ENCODE measurements at regions not wholly inside any gene's neighbourhood (a gene's known extent, or its start where the extent isn't known, plus 50 kb on each side); places are given as distances from the start of the nearest gene placed in this dataset.
"Not testable (repeated sequence)": the region's sequence is repeated elsewhere in the genome, so short reads cannot be mapped to it uniquely, and the experiment has no call there.

- no peak for DNase-seq (ENCODE audit: low spot score)
These were observed 224.7 kb downstream of the CAAP1 start for GRCh38 chr9:26667882-26668281.

- no peak for DNase-seq (ENCODE audit: low spot score)
These were observed 226.9 kb downstream of the CAAP1 start for GRCh38 chr9:26665666-26666065.

- not testable (repeated sequence) for DNase-seq (ENCODE audit: low spot score)
These were observed 228.4 kb downstream of the CAAP1 start for GRCh38 chr9:26664087-26664773.

- DNase-seq (ENCODE audit: low spot score): no peak
These were observed 230.1 kb downstream of the CAAP1 start for GRCh38 chr9:26662476-26662875.

GRCh38 chr9:26658476-26658875 lies 234.1 kb downstream of the CAAP1 start:
- DNase-seq (ENCODE audit: low spot score): no peak

- peak; percentile 21 for DNase-seq (ENCODE audit: low spot score)
These were observed 234.6 kb downstream of the CAAP1 start for GRCh38 chr9:26657958-26658357.

GRCh38 chr9:26656003-26656870 lies 236.4 kb downstream of the CAAP1 start:
- DNase-seq (ENCODE audit: low spot score): peak; percentile 33

GRCh38 chr9:26655166-26655565 lies 237.4 kb downstream of the CAAP1 start:
- no peak for DNase-seq (ENCODE audit: low spot score)

- DNase-seq (ENCODE audit: low spot score): no peak
These were observed 242.3 kb downstream of the CAAP1 start for GRCh38 chr9:26650325-26650724.

GRCh38 chr9:26643826-26644225 lies 248.8 kb downstream of the CAAP1 start:
- DNase-seq (ENCODE audit: low spot score): no peak

GRCh38 chr9:26639761-26640160 lies 252.8 kb downstream of the CAAP1 start:
- no peak for DNase-seq (ENCODE audit: low spot score)

- no peak for DNase-seq (ENCODE audit: low spot score)
These were observed 255.5 kb downstream of the CAAP1 start for GRCh38 chr9:26637101-26637500.

- not testable (repeated sequence) for DNase-seq (ENCODE audit: low spot score)
These were observed 278.7 kb downstream of the CAAP1 start for GRCh38 chr9:26613851-26614350.

GRCh38 chr9:26612211-26612610 lies 280.4 kb downstream of the CAAP1 start:
- no peak for DNase-seq (ENCODE audit: low spot score)

- no peak for DNase-seq (ENCODE audit: low spot score)
These were observed 285.8 kb downstream of the CAAP1 start for GRCh38 chr9:26606756-26607155.

GRCh38 chr9:26605367-26605766 lies 287.2 kb downstream of the CAAP1 start:
- DNase-seq (ENCODE audit: low spot score): no peak

GRCh38 chr9:26604076-26604662 lies 288.4 kb downstream of the CAAP1 start:
- no peak for DNase-seq (ENCODE audit: low spot score)

GRCh38 chr9:26603617-26604016 lies 289.0 kb downstream of the CAAP1 start:
- no peak for DNase-seq (ENCODE audit: low spot score)

- DNase-seq (ENCODE audit: low spot score): no peak
These were observed 295.0 kb downstream of the CAAP1 start for GRCh38 chr9:26597542-26598149.

GRCh38 chr9:26579056-26579455 lies 313.5 kb downstream of the CAAP1 start:
- no peak for DNase-seq (ENCODE audit: low spot score)

GRCh38 chr9:26574898-26575440 lies 317.6 kb downstream of the CAAP1 start:
- DNase-seq (ENCODE audit: low spot score): no peak

- no peak for DNase-seq (ENCODE audit: low spot score)
These were observed 318.3 kb downstream of the CAAP1 start for GRCh38 chr9:26574256-26574655.
